GM21576 (cell line): ENCODE measurements at regions not wholly inside any gene's neighbourhood (a gene's known extent, or its start where the extent isn't known, plus 50 kb on each side); places are given as distances from the start of the nearest gene placed in this dataset.

Source experiments
- ATAC-seq: cut with Tn5 transposase; IDR thresholded peaks from one replicate; pipeline ENCODE4 v1.9.1; 2021; ENCODE audit warnings: mild to moderate bottlenecking, moderate library complexity; ENCODE audit not compliant: unreplicated experiment

DNA sequence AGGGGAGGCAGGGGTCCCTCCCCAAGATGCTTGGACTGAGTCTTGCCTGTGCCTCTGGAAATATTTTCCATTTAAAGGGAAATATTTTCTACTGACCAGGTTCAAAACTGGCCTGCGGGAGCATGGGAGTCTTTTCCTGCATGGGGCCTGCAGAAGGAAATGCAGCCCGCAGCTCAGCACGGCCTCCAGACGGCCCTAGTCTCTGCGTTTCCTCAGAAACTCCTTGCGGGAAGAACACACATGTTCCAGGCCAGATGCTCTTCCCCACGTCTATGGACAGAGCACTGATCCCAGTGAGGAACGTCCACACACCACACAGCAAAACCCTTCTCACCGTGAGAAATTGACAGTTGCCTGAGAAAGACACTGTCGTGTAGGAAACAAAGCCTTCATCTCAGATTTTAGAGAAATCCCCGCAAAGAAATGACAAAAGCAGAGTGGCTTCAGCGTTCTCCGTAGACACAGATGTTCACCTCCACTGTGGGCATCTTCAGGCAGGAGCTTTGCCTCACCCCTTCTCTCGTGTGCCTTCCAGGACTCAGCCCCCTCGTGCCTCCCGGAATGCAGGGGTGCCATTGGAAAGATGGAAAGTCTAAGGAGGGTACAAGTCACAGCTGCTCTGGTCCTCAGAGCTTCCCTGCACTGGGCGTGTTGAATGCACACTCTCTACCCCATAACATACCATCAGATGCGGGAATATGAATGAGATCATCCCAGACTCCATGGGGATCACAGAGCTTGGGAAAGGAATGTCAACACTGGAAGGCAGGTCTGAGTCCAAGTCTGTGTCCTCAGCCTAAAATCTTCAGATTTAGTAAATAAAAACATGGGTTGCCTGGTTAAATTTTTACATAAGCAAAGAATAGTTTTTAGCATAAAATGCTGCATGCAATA, 438.7 kb upstream of the SALL3 start:
- ATAC-seq: no peak

DNA sequence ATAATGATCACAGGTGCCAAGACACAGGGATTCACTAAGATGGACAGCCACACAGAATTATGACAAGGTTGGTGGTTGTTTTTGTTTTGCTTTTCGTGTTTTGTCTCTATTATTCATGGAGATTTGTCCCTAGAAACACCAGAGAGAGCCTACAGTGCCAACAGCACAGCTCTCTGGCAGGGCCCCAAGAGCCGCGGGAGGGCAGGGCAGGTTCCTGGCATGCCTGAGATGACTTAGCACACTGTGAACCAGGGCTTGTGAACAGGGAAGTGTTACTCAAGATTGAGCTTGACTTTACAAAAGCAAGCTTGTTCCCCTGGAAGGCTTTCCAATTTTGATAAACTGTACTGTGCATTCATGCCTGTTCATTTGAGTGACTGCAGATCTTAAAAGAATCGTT, 437.4 kb upstream of the SALL3 start:
- ATAC-seq: no peak

DNA sequence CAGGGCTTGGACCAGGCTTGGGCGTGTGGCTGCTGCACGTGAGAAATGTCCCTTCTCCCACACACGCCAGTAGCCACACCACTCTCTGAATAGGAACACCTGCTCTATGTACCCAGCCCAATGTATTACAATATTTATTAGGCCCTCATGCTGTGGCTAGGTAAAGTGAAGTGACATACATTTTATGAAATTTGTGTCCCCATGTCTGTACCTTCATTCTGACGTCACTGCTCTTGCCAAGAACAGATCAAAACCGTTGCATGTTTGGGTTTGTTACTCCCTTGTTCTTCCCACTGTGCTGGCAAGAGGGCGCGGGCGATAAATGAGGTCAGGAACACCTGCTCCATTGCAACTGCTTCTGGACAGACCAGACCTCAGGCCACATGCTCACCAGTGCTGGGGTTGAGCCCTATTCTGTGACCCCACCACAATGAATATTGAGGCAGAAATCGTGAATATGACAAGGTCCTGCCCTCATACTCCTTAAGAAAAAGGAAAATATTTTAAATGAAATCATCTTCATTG, 436.4 kb upstream of the SALL3 start:
- no peak for ATAC-seq

DNA sequence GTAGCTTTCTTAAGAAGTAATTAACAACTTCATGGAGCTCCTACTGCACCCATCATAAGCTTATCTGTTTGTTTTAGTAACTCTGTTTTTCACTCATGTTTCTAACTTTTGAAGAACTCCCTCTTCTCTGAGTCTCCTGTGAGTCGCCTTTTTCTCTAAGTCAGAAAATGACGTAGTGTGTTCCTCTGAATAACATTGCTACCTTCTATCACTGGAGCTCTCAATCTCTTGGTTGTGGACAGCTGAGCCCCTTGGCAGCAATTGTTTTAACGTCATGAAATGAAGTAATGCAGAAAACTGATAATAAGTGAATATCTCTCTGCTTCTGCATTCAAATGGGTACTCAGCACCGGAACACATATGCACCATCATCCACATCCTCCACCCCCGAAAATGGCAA, 433.3 kb upstream of the SALL3 start:
- ATAC-seq: no peak

DNA sequence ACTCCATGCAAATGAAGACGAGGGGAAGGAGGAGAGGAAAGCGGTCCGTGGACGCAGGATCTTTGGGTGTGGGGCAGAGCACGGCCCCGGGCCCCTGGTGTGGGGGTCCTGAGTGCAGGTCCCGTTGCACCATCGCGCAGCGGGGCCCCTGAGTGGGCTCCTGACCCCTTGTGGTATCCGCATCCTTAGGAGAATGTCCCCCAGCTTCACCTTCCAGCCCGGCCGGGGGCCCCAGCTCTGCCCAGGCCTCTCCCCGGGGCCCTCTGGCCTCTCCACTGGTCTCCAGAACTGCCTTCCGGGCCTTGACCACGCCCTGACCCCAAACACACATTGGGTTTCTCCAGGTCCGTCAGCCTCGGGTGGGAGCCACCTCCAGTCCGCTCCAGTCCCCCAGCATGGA, 431.8 kb upstream of the SALL3 start:
- no peak for ATAC-seq

DNA sequence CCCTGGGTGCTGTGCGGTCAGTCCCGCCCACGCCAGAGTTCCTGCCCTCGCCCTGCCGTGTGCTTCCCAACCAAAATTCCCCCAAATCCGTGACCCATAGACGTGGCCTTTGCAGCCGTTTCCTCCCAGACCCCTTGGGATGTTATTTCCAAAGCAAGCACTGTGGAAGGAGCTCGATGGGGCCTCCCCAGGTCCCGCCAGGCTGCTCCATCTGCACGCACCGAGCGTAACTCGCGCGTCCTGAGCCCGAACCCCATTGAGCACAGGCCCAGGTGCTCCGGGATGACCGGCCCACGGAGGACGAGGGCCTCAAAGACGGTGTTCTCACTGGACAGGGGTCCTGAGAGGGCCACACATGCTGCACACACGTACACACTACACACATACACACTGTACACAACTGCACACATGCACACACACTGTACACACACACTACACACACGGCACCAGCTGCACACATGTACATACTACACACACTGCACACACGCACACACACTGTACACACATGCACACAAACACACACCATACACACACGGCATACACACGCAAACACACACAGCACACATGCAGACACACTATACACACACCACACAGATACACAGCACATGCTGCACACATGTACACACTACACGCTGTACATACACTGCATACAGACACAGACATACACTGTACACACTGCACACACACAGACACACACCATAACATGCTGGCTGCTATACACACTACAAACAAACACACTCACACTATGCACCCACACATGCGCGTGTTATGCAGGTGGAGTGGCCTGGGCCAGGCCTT, 431.2 kb upstream of the SALL3 start:
- no peak for ATAC-seq

DNA sequence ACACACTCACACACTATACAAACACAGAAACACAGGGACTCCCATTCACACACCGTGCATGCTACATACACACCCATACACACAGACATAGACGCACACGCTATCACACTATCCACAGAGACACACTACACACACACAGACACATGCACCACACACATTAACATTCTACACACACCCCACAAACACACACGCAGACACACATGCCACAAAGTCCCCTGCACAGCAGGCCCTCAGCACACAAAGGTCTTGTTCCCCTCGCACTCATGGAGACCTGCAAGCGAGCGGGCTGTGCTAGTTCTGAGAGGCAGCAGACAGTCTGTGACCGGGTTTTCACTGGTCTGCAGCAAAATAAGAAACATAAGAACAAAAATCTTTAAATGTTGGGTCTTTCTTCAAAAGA, 429.6 kb upstream of the SALL3 start:
- no peak for ATAC-seq

DNA sequence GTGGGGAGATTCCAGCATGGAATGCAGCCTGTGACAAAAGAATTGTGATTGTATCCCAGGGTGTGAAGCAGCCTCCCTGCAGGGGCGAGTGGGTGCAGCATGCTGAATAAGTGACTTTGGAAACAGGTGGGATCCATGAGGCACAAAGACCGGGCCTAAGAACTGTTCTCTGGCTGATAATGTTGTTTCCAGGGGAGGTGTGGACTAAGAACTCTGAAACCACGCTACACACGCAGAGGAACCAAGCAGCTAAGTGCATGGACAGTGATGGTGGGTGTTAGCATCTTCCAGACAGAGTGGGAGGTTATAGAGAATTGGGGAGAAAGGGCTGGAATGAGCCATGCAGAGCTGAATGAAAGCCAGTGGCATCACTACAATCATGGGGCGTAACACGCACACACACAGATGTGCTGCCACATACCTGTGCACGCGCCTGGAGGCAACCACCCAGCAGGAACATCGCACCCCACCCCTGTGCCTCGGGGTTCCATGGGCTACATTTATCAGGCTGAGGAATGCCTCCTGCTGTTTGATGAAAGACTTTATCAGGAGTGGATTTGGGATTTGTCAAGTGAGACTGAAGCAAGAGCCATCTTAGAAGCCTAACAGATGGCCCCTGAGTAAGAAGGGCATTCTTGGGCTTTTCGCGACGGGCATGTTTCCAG, 424.5 kb upstream of the SALL3 start:
- no peak for ATAC-seq

DNA sequence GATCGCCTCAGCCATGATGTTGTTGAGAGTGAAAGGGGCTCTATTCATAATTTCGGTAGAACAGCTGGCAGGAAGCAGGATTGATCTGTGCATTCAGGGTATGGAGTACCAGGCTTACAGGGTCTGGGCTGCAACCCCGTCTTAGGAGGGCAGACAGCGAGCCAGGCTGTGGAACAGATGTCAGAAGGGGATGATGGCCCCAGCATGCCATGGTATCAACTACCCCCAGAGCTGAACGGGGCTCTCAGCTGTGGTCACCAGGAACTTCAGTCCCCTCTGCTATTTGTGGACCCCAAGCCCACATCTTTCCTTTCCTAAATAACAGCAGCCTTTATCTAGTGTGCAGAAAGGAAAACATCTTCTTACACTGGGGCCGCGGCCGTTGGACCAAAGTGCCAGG, 422.2 kb upstream of the SALL3 start:
- no peak for ATAC-seq

DNA sequence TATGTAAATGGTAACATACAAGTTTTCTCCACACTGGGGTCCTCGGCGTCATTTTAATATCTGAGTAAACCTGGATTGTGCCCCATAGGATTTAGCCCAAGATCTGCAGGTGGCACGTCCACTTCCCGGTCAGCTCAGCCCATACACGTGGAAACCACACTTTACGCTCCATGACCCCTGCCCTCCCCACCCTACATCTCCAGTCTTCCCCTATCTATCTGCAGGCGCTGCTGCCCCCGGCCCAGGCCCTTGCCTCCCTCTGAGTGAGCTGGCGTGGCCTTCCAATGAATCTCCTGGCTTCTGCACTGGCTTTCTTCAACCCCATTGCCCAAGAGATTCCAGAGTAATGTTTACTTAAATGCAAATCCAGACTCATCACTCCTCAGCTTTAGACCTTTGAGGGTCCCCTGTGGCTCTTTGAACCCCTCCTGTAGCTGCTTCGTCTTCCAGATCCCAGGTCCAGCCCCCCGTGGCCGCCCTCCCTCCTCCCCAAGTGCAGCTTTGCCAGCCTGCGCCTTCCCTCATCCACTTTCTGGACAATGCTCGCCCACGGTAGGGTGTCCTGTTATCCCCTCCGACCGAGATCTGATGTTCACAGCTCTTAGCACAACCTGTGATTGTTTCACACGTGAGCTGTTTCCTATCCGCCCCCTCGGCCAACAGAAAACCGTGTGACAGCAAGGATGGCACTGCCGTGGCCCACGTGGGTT, 421.4 kb upstream of the SALL3 start:
- no peak for ATAC-seq

DNA sequence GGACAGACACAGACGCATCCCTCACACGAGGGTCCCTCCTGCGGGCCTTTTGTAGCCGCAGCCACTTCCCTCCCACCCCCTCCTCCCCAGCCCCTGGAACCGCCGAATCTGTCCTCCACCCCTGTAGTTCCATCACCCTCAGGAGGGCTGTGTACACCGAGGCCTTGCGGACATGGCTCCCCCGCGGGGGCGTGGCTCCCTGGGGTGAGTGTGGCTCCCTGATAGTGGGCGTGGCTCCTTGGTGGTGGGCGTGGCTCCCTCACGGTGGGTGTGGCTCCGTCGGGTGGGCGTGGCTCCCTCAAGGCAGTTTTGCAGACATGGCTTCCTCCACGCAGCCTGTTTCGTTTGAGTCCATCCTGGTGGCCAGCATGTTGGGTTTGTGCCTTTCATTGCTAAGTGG, 420.7 kb upstream of the SALL3 start:
- no peak for ATAC-seq

DNA sequence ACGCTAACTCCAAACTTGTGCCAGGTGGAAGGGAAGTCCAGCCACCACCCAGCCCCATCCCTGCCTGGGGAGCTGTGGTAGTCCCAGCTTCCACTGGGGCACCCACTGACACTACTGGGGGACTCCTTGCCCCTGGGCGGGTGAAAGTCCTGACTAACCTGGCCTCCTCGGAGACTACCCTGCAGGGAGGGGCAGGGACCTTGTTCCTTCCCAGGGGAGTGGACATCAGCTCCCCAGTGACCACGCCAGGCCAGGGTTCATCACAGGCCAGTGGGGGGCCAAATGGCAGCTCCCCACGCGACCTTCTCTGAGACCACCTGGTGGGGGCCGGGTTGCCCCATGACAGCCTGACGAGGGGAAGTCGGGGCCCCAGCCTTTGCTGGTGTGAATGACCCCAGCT, 420.0 kb upstream of the SALL3 start:
- ATAC-seq: no peak

DNA sequence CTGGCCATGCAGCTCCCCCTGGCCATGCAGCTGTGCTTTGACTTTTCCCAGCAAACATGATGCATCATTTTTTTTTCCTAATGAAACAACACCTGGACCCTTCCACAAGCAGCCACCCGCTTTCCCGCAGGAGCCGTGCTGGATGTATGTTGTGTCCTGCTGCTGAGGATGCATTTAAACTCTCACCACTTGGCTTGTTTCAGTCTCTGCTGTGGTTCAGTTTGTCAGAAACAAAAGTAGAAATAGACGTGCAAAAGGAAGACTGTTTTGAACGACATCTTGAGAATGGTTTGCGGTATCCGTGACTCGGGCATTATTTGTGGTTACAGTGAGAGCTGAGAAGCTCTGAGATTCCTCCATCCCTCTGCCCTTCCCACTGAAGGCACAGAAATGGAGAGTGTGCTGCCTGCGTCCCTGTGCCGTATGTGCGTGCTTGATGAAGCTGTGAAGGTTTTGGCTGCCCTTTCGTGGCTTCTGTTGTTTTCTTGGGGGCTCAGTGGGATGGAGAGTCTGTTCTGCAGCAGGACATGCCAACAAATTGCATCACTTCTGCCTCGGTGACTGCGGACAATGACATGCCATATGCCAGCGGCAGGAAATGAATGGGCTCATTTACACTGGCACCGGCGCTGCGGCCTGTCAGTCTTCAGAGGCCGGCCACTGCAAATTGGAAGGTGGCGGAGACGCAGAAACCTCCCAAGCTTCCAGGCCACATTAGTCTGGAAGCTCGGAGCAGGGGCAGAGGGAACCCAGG, 417.7 kb upstream of the SALL3 start:
- no peak for ATAC-seq

DNA sequence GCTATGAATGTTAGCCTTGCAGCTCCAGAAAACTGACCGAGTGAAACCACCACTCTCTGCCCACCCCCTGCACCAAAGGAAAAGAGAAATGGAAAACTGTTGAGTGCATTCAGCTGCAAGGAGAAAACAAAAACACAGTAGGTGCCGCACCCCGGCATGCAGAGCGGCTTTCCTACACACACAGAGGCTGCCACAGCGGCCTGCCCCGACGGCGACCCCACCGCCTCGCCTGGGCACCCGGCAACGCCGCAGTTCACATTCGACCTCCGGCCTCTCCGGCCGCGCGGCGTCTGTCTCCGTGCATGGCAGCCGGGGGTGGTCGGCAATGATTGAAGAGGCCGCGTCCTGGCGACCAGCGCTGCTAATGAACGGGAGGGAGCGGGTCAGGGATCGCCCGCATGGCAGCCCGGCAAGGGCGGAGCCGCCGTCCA, 417.1 kb upstream of the SALL3 start:
- ATAC-seq: no peak

DNA sequence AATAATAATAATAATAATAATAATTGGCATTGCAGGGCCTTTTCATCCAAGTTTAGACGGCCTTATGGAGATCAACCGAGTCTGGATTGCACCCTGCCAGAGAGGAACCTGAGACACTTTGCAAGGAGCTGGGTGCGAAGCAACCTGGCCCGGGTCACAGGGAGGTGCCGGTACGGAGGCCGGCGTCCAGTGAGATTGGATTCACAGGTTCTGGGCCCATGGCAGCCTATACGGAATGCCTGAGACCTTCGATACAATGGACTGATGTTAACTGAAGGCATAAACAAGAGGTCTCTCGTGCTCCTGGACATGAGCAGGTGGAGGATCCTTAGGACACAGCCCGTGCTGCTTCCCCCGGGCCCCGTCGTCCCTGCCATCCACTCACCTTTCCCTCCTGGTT, 416.5 kb upstream of the SALL3 start:
- no peak for ATAC-seq

DNA sequence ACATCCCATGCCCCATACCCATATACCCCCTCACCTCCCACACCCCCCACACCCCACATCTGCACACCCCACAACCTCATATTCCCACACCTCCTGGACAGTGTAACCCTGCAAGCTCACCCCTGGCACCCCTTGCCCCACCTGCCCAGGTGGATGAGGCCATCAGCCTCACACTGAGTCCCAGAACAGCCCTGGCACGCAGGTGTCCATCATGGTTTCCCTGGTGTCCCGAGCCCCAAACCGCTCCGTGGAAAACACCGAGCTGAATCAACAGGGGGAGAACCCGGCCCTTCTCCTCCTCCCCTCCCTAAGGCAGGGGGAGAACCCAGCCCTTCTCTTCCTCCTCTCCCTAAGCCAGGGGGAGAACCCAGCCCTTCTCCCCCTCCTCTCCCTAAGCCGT, 415.6 kb upstream of the SALL3 start:
- ATAC-seq: no peak

DNA sequence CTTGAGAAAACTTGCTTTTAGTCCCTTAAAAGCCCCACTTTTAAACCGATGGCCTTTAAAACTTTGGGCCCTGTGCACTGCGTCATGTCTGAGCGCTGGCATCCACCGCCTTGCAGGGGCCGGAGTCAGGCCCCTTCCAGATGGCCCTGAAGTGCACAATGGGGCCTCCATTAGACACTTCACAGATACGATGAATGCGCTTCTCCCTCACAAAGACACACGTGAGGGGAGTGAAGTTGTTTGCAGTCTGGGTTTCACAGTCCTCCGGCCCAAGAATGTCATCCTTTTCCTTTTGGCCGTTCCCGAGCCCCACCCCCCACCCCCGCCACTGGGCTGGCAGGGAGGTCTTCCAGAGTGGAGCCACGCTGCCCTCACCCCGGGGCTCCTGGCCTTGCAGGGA, 415.1 kb upstream of the SALL3 start:
- no peak for ATAC-seq

DNA sequence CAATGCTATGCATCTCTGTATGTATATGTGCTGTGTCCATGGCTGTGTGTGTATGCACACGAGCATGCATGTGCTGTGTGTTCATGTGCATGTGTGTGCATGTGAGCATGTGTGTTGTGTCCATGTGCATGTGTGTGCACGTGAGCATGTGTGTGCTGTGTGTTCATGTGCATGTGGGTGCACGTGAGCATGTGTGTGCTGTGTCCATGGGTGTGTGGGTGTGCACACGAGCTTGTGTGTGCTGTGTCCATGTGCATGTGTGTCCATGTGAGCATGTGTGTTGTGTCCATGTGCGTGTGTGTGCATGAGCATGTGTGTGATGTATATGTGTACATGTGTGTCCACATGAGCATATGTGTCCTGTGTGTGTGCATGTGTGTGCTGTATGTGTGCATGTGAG, 414.4 kb upstream of the SALL3 start:
- ATAC-seq: no peak

DNA sequence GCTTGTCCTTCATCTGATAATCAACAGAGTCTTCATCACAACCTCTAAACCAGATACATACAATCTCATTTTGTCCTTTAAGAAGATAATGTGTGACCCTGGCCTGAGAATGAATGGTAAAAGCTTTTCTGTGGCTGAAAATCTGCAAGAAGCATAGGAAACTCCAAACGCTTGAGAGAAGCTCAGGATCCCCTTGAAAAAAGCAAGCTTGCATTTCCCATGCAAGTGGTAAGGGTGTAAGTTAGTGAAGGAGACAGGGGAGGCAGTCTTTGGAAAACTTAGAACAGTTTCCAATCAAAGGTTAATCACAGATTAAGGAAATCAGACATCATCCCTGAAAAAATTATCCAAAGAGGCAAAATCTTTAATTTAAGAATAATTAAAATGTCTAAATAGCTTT, 413.6 kb upstream of the SALL3 start:
- no peak for ATAC-seq

DNA sequence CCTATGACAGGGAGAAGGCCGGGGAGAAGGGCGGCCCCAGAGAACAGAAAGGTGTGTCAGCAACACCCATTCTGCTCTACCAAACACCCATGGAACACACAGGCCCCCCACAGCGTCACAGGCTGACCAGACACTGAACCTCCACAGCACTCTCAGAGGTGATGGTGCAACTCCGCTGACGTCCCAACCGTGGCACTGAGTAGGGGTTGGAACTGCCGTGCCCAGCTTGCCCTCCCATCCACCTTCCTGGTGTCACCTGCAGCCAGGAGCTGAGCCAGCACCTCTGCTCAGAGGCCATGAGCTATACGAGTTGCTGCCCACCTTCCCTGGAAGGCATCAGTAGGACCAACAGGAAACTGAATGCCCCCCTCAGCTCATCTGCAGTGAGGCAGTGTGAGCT, 412.9 kb upstream of the SALL3 start:
- no peak for ATAC-seq
